Type B pancreatic cell (in vitro differentiated cells): ENCODE measurements at regions not wholly inside any gene's neighbourhood (a gene's known extent, or its start where the extent isn't known, plus 50 kb on each side); places are given as distances from the start of the nearest gene placed in this dataset.
"Not testable (repeated sequence)": the region's sequence is repeated elsewhere in the genome, so short reads cannot be mapped to it uniquely, and the experiment has no call there.

Source experiments
- DNase-seq: peaks from one replicate; pipeline ENCODE4 v3.0.0; 2021; ENCODE audit warnings: mixed read lengths; ENCODE audit not compliant: unreplicated experiment; ENCODE audit errors: extremely low spot score
- H3K27ac Mint-ChIP-seq: 2 replicates; pipeline ENCODE4 v1.8.0; 2021; ENCODE audit warnings: mild to moderate bottlenecking, mixed read lengths
- H3K27me3 Mint-ChIP-seq: 2 replicates; pipeline ENCODE4 v1.8.0; 2021; ENCODE audit warnings: mixed read lengths
- H3K36me3 Mint-ChIP-seq: 2 replicates; pipeline ENCODE4 v1.8.0; 2021; ENCODE audit warnings: mixed read lengths
- H3K4me1 Mint-ChIP-seq: one replicate; pipeline ENCODE4 v1.8.0; 2021; ENCODE audit warnings: mixed read lengths; ENCODE audit not compliant: unreplicated experiment
- H3K4me3 Mint-ChIP-seq: 2 replicates; pipeline ENCODE4 v1.8.0; 2021; ENCODE audit warnings: mild to moderate bottlenecking, mixed read lengths
- H3K9me3 Mint-ChIP-seq: 2 replicates; pipeline ENCODE4 v1.8.0; 2021; ENCODE audit warnings: mixed read lengths
- TF ChIP-seq, protein P1 (sequence below): fragments of 200-600 bp; sonication (generic); conservative IDR thresholded peaks from 2 replicates; pipeline ENCODE4 v1.5.0; 2021; ENCODE audit warnings: antibody characterized with exemption, mild to moderate bottlenecking

DNA sequence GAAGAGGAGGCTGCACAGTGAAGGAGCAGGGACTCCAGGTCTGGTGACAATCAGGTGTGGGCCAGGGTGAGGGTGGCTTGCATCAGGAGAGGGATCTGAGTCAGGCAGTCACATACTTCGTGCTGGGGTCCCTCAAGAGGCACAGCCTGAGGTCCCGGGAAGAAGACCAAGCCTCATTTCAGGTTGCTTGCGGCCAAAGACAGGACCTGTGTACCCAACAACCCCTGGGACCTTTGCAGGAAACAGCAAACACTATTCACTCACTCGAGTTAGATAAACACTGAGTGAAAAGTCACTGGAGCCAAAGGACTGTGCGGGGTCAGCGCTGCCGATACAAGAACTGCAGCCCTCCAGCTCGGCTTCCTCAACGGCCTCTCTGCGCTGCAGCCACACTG lies 104.4 kb downstream of the SINHCAF start:
- DNase-seq = no peak
- Mint-ChIP-seq H3K4me3 (no peak overlapping the region), H3K27me3 (peaks cover 21% of the 10 kb centered on the region), H3K4me1 (peaks cover 9% of the 10 kb centered on the region), H3K36me3 (peaks cover 3% of the 10 kb centered on the region), H3K9me3 (no peaks in the 10 kb centered on the region), H3K27ac (no peak overlapping the region)
- TF ChIP-seq, protein P1, sequence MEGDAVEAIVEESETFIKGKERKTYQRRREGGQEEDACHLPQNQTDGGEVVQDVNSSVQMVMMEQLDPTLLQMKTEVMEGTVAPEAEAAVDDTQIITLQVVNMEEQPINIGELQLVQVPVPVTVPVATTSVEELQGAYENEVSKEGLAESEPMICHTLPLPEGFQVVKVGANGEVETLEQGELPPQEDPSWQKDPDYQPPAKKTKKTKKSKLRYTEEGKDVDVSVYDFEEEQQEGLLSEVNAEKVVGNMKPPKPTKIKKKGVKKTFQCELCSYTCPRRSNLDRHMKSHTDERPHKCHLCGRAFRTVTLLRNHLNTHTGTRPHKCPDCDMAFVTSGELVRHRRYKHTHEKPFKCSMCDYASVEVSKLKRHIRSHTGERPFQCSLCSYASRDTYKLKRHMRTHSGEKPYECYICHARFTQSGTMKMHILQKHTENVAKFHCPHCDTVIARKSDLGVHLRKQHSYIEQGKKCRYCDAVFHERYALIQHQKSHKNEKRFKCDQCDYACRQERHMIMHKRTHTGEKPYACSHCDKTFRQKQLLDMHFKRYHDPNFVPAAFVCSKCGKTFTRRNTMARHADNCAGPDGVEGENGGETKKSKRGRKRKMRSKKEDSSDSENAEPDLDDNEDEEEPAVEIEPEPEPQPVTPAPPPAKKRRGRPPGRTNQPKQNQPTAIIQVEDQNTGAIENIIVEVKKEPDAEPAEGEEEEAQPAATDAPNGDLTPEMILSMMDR = no peak

DNA sequence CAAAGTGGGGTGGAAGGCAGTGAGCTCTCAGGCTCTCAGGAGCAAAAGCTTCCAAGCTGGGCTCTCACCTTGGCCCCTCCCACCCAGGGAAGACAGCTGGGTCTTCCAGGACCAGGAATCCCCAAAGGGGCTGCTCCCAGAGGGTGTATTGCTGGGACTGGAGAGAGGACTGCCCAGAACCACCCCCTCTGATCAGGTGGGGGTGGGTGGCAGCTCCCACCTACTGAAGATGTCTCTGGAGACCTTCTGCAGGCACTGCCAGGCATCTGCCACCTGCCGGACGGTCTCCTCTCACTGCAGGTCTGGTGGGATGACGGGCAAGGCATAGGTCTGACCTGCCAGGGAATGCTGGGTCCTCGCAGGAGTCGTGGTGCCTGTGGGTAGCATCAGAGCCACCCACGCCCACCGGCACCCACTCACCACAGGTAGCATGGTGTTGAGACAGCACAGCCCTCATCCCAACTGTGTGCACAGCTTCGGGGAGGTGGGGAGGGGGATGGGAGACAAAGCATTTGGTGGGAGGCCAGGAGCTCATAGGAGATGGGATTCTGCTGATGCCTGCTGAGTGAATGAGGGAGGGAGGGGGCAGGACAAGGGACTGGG lies 103.2 kb downstream of the SINHCAF start:
- H3K9me3 Mint-ChIP-seq = no peaks in the 10 kb centered on the region
- TF ChIP-seq, protein P1 = no peak
- H3K4me3 Mint-ChIP-seq = no peak overlapping the region
- H3K36me3 Mint-ChIP-seq = no peaks in the 10 kb centered on the region
- DNase-seq = no peak
- H3K27me3 Mint-ChIP-seq = peaks cover 17% of the 10 kb centered on the region
- H3K27ac Mint-ChIP-seq = no peak overlapping the region
- peaks cover 9% of the 10 kb centered on the region for H3K4me1 Mint-ChIP-seq

DNA sequence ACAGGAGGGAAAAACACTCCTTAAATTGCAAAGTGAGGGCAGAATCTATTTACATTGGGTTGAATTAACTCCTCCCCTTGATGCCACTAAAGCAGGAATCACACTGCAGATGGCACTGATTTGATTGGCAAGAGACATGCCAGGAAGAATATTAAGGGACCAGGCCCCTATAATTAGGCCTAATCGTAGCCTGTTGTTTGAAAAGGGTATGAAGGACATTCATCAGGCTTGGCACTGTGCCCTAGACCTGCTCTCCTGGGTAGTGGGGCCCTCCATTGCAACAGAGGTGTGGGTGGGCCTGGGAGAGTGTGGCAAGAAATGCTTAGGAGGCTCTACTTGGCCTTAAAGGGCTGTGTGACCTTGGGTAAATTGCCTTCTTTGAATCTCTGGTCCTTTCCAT lies 102.3 kb downstream of the SINHCAF start:
- not testable (repeated sequence) for H3K9me3 Mint-ChIP-seq, H3K4me3 Mint-ChIP-seq, H3K27ac Mint-ChIP-seq, DNase-seq, H3K4me1 Mint-ChIP-seq, H3K36me3 Mint-ChIP-seq
- H3K27me3 Mint-ChIP-seq = peaks cover 17% of the 10 kb centered on the region

DNA sequence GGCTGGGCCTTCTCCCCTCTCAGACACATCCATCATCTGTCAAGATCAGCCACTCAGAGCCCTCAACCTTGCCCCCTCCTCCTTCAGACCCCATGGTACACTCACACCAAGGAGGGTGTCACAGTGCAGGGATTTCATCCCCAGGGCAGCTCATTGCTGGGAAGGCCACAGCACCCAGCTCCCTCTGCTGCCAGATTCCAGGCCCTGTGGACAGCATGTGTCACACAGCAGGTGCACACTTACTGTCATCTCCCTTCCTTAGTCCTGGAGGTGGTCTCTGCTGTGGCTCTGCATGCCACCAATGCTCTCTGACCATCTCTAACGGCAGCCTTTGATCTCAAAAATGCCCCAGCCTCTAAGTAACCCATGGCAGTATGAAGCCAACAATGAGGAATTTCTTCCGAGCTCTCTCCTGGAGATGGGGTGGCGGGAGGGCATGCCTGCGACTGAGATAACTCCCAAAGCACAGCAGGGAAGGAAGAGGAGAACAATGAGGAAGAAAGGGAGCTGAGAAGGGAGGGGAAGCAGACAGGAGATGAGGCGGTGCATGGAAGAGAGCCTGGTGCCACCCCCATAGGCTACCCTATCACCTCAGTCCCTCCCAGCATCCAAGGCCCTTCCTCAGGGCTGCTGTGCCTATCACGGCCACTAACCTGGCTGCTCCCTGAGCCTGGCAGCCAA lies 101.0 kb downstream of the SINHCAF start:
- H3K4me3 Mint-ChIP-seq = no peak overlapping the region
- no peaks in the 10 kb centered on the region for H3K36me3 Mint-ChIP-seq
- H3K4me1 Mint-ChIP-seq = peaks cover 9% of the 10 kb centered on the region
- no peaks in the 10 kb centered on the region for H3K9me3 Mint-ChIP-seq
- no peak overlapping the region for H3K27ac Mint-ChIP-seq
- DNase-seq = no peak
- TF ChIP-seq, protein P1 = no peak
- peaks cover 14% of the 10 kb centered on the region for H3K27me3 Mint-ChIP-seq

DNA sequence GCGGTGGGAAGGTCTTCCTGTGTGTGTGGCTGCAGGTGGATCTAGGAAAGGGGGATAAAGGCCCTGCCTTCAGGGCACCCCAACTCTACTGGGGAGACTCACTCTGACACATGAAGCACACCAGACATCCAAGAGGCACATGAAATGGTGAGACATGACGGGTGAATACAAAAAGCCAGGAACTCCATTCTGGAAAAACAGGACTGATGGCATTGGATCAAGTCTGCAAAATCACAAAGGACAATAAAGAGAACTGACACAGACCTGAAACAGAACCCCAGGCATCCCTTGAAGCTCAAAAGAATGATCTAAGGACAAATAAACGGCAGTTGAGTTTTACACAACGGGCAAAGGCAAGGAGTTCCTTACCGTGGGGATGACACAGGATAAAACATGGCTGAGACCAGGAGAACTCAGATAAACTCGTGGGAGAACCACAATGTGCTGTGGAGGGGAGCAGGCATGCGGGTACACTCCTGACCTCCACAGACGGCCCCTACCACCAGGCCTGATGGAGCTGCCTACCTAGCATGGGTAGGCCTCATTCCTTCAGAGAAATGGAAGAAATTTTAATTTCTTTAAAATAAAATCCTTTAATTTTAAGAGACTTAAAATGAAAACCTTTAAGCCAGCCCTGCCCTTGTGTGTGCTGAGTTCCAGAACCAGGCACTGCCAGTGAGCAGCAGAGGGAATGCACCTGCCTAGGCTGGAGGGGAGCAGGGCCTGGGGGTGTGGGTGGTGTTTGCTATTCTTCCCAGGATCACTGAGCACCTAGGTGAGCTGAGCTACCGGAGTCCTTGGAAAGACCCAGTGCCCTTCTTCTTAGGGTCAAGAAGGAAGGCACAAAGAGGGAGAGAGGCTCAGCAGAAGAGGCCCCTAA lies 100.1 kb downstream of the SINHCAF start:
- Mint-ChIP-seq H3K4me3 (no peak overlapping the region), H3K27me3 (peaks cover 13% of the 10 kb centered on the region), H3K36me3 (no peaks in the 10 kb centered on the region), H3K27ac (peak overlapping the region; percentile 73), H3K4me1 (peaks cover 9% of the 10 kb centered on the region), H3K9me3 (no peaks in the 10 kb centered on the region)
- TF ChIP-seq, protein P1 = no peak
- no peak for DNase-seq

DNA sequence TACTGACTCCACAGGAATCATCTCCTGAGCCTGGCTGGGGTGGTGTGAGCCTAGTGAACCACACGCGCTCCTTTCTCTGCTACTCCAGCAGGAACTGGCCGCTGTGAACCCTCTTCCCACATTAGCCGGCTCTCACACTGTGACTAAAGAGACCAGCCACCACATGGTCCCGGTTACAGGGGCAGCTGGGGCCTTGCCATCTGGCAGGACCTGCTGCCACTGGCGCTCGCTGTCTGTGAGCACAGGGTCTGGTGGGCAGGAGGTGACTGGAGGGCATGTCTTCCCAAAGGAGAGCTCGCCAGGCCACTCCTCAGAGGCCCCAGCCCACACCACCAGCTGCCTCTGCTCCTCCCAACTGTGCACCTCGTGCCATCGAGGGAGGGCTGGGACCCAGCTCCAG lies 99.3 kb downstream of the SINHCAF start:
- peaks cover 11% of the 10 kb centered on the region for H3K27me3 Mint-ChIP-seq
- H3K27ac Mint-ChIP-seq = no peak overlapping the region
- TF ChIP-seq, protein P1 = no peak
- H3K4me1 Mint-ChIP-seq = peaks cover 9% of the 10 kb centered on the region
- no peak for DNase-seq
- no peak overlapping the region for H3K4me3 Mint-ChIP-seq
- H3K9me3 Mint-ChIP-seq = no peaks in the 10 kb centered on the region
- no peaks in the 10 kb centered on the region for H3K36me3 Mint-ChIP-seq
